ENCODE measurements at regions not wholly inside any gene's neighbourhood (a gene's known extent, or its start where the extent isn't known, plus 50 kb on each side); places are given as distances from the start of the nearest gene placed in this dataset.

DNA sequence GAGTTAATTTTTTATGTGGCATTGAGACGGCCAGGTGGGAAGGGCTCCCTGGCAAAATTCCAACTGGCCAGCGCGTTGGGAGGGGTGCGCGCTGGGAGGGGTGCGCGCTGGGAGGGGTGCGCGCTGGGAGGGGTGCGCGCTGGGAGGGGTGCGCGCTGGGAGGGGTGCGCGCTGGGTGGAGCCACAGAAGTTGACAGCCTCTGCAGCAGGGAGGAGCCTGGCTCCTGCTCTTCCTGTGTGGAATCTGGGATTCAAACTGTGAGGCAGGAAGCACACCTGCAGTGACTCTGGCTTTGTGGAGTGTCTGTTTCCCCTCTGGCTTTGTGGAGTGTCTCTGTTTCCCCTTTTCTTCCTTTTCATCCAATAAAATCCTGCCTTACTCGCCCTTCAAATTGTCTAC, 147.9 kb upstream of the CBLN2 start:
- no peak for DNase-seq

DNA sequence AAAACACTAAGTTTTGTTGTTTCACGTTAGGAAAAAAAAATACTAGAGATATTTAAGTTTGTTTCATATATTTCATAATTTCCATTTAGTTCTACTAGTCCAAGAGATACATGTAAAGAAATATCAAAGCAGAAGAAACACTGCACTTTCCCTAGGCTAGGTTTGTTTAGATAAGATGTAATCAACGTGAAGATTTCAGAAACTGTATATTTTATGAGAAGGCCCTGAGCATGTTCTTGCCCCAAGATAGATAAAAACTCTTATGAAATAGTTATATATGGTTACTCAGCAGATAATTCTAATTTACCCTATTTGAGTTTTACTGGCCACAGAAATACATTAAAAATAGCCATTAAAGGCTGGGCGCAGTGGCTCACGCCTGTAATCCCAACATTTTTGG, 143.6 kb upstream of the CBLN2 start:
- DNase-seq: no peak

DNA sequence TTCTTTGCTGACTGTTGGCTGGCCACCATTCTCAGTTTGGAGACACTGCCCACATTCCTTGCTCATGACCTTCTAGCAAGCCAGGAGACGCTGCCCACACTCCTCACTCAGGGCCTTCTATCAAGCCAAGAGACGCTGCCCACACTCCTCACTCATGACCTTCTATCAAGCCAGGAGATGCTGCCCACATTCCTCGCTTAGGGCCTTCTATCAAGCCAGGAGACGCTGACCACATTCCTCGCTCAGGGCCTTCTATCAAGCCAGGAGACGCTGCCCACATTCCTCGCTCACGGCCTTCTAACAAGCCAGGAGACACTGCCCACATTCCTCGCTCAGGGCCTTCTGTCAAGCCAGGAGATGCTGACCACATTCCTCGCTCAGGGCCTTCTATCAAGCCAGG, 131.3 kb upstream of the CBLN2 start:
- no peak for DNase-seq

DNA sequence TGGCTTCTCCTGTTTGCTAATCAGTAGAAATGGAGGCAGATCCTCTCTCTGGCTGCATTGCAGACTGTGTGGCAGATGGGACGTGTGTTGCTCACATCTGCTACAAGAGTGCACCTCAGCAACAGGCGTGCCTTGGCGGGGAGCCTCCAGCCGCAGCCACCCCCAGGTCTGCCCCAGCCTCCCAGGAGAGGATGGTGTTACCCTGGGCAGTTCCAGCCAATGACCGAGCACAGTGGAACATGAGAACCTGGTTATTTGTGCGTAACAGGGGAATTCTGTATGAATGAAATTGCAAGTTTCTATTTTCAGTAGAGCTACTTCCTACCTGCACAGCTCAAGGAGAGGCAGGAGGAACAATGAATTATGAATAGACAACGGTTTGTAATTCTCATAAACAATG, 130.6 kb upstream of the CBLN2 start:
- DNase-seq: no peak

DNA sequence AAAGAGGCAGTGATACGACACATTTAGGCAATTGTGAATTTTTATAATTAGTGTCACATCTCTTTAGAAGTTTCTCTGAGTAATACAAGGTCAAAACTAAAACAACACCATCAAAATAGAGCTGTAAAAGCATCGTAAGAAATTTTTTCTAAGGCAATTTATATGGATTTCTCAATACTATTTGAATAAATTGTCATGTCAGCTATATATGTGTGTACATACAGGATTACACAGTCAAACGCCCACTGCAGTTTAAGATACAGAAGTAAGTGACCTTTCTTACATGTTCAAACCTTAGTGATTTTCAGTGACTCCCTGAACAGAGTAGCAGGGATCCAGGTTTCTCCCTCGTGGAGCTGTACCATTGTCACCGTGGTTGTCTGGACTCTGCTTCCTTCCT, 129.1 kb upstream of the CBLN2 start:
- DNase-seq: no peak

DNA sequence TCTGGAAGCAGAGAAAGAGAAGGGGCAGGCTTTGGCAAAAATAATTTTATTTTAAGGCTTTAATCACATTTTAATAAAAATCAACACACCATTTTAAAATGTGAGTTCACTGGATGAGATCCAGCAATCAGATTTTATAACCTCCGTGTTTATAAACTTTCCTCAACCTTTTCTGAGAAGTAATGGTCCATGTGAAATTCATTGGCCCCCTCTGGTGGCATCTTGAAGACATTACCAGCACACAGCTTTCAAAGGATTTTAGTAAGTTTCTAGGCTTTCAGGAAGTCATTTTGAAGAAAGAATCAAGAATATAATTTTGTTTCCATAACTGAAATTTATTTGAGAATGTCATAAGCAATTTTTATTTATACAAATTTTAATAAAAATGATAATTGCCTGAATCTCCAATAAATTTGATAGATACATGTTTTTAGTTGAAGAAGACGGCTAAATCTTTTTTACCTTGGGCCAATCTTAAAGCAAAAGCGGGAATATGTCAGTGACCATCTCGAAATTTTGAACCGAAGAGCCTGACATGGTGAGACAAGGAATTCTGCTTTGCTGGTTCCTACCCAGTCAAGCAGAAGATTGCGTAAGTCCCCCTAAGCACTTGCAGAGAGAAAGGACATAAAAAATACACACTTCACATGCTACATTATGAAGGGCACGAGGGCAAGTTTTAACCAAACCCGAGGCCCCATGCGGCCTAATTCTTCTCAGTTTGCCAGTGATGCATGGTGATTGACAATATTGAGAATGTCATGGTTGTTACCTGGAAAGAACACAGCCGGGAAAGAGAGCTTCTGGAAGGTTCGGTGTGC, 128.4 kb upstream of the CBLN2 start:
- peak; percentile 65 for DNase-seq

DNA sequence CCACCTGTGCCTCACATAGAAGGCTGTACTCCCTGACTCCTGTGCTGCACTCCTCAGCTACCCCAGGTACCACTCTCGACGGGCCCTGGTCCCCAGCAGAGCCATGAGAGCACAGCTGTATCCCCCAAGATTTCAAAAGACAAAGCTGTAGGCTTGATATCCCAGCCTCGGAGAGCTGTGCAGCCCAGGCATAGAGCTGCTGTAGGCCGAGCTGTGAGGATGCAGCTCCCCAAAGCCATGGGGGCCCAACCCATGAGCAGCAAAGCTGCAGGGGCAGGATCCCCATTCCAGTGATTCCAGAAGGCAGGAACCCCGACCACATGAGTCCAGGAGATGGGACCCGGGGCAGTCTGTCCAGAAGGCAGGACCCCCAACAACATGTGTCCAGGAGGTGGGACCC, 123.8 kb upstream of the CBLN2 start:
- no peak for DNase-seq

DNA sequence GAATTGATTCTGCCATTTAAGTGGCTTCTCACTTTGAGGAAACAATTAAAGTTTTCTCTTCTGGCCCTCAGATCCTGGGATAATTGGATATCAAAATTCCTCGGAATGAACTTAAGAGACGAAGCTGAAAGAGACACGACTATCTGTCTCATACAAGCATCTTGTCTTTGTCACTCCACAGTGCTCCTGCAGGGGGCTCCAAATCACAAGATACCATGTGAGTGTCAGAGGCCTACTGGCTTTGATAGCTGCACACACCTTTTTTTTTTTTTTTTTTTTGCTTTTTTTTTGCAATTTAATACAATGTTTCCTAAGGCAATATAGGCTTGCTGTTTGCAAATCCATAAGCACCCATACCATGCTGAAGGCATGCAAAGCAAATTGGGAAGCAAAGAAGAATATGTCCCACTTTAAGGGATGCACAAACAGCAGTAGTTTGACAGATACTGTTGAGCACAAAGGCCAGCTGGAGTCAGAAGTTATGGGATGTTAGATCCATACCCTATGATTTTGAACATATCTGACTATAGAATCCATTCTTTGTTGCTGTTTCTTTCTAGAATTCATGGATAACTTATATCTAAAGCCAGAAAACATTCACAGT, 109.0 kb upstream of the CBLN2 start:
- DNase-seq: peak; percentile 74

DNA sequence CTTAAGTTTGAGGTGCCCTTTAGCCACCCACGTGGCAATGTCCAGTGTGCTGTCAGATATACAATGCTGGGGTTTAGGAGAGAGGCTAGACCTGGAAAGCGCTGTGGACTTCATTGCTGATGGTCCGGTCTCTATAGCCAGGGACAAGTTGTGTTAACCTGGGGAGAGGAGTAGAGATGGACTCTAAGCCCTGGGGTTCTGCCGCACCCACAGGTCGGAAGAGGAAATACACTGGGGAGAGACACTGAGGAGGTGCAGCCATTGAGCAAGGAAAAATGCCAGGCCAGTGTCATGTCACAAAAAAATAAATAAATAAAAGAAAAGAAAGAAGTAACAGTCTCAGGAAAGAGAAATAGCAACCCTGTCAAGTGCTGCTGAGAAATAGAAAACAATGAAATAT, 106.9 kb upstream of the CBLN2 start:
- no peak for DNase-seq

DNA sequence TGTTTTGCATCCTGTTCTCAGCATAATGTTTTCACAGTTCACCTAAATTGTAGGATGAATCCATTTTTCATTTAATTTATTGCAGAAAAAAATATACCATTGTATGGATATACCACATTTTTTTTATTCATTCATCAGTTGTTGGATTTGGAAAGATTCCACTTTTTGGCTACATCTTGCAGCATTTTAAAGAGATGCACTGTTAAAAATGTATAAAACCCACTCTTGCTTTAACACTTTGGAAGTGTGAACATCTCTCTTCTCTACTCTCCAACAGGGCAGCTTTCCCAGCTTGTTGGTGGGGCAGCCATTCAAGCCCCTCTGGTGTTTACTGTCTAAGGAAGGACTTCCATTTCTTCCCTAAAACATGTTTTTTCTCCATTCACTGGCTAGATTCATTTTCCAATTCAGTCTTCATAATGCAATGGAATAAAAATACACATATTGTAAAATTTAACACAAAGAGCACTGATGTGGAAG, 104.4 kb upstream of the CBLN2 start:
- no peak for DNase-seq

DNA sequence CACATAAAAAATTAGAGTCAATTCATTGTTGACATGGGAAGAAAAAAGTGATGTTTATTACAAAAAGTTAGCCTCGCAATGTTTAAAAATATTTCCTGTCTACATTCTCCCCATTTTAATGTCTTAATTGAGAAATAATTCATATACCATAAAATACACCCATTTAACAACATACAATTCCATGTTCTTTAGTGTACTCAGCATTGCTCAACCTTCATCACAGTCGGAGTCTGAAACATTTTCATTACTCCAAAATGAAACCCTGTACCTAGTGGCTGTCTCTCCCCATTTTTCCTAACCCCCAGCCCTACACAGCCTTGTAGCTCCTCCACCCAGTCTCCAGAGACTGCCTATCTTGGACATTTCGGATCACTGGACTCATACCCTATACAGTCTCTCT, 103.9 kb upstream of the CBLN2 start:
- DNase-seq: no peak

DNA sequence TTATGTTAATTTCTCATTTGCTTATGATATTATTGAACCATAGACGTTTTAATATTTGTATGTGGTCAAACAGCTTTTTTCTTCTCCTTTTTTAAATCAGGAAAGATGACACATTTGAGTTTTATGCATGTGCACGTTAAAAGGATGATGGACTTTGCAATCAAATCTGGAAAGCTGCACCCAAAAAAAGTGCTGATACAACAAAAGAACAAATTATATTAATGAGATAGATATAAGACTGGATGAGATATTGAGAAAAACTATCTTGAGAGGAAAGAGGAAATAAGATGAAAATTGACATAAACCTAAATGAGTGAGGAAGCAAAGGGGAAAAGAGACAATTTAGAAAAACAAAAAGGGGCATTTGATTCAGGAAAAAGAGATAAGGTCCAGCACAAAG, 96.4 kb upstream of the CBLN2 start:
- no peak for DNase-seq

DNA sequence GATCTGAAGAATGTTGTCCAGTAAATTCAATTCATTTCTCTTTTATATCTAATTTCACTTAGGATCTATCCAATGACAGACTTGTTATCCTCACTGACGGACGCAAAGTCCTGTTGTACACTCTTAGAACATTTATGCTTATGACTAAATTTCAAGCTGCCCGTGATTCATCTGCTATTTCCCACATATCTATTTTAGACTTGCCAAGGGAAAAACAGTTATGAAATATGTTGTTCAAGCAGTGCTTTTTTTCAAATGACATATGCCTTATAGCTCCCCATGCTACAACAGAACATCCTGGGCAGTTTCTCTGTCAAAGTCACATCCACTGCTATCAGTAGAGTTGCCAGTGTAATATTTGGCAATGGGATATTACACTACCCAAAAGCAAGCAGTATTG, 94.2 kb upstream of the CBLN2 start:
- DNase-seq: no peak

DNA sequence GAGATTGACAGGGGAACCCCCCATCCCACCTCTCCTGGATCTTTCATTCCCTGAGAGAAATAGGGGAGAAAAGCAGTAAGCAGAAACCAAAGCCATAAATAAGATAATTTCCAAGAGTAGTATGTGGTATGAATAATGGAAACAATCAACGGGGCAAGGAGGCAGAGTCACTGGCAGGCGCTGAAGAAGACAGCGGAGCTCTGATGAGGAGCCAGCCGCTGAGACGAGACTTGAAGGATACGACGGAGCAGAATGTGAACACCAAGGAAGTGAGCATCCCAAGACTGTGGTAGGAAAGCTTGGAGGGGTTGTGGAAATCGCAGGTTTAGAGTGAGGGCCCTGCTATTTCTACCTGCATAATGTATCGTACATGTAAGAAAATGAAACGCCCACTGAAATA, 93.6 kb upstream of the CBLN2 start:
- DNase-seq: no peak

DNA sequence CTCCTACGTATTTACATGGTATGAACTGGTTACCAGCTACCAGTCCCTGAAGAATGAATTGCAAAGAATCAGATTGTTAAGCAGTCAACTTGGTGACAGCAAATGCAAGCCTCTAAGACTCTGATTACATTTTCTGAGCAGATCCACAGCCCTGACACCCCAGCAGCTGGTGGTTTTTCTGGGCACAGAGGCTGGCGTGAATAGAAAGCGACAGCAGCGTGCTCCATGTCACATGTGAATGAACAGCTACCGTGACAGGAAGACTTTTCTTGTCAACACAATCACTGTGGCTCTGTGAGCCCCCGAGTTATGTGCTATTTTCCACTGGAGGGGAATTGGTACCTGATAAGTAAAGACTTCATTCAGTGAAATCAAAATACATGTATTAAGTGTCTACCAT, 93.2 kb upstream of the CBLN2 start:
- no peak for DNase-seq

DNA sequence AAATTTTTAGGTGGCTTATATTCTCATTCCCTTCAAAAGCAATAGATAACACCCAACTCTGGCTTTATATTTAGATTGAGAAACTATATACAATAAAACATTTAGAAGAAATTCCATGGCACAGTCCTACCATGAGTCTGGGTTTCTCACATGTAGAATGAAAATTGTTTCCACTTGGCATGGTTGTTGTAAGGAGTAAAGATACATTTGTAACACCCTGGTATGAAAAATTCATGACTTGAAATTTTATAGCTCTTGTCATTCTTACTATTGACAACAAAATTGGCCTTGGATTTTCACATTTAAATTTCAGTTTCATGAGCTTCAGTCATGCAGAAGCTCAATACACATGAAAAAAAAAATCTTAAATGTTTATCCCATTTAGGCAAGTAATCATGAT, 92.5 kb upstream of the CBLN2 start:
- DNase-seq: no peak

DNA sequence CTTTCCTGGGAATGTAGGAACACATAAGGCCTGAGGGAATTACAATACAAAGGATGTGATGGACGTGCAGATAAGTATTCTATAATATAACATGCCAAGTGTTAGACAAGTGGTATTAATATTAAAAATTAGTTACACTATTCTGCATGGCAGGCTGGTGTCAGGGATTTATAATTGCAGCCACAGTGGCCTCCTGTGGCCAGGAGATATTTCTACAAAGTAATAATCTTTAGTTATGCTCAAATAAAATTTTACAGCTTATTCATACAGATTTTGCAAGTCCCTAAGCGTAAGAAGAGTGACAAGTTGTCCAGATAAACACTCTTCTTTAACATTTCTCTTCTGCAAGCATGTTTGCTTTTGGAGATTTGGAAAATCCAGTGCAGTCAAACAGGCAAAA, 90.4 kb upstream of the CBLN2 start:
- DNase-seq: no peak

DNA sequence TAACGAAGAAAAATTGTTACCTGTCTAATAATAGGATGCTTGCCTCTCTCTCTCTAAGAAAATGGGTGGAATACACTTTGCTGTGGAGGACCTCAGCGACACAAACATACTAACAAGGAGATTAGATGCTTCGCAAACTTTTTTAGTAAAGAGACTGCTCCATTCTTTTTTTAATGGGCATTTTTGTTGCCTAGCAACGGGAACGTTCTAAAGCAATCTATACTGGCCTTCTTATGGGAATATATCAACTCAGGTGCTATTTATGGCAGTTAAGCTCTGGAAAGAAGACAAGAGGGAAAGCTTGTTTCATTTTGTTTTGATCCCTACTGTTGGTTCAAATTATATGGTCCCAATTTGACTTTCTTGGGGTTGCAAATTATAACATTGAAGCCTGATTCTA, 86.8 kb upstream of the CBLN2 start:
- DNase-seq: no peak

DNA sequence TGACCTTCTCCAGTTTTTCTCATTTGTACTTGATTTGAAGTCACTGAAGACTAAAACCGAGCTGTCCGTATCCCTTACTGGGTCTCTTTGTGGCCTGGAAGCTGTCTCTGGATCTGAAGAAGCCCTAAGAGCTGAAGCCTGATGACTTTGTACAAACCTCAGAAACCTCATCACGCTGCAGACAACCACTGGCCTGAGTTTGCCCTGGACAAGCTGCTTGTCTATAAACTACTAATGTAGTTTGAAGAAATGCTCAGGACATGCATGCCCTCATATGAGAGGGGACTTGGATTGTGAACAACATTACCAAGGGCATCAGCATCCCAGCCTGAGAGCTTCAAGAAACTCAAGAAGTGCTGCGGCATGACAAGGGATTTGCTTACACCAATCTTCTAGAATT, 79.3 kb upstream of the CBLN2 start:
- DNase-seq: no peak

DNA sequence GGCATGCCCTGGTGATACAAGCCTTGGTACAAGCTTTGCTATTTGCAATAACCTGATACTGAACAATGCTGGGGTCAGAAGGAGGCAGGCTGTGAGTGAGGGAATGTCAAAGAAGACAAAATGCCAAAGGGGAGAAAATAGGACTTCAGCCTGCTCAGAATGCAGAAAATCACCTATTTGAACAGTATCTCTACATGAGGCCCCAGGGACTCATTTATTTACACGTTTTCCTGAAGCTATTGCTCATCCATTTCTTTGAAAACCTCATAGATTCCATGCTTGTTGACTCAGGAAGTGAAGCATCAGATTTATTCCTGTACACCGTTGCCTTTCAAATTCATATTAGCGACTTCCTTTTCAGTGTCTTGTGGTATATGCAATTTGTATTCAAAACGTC, 69.4 kb upstream of the CBLN2 start:
- DNase-seq: no peak

DNA sequence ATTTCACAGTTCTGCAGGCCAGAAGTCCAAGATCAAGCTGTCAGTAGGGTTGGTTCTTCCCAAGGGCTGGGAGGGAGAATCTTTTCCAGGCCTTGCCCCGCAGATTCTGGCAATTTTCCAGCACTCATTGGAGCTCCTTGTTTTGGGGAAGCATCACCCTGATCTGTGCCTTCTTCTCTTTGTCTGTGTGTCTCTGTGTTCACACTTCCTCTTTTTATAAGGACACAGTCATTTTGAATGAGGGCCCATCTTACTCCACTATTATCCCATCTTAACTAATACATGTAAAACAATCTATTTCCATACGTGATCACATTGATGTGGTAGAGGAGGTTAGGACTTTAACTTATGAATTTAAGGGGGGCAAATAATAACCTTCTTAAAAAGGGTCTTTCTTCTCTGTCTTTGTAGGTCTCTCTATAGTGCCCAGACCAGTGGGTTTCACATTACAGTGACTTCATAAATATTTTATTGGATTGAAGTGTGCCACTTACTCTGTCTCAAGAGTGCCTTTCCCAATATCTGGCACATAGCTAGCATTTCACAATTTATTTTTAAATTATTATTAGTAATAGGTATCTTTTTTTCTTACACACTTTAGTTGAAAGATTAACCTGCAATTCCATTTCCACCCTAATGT, 68.9 kb upstream of the CBLN2 start:
- peak; percentile 7 for DNase-seq

DNA sequence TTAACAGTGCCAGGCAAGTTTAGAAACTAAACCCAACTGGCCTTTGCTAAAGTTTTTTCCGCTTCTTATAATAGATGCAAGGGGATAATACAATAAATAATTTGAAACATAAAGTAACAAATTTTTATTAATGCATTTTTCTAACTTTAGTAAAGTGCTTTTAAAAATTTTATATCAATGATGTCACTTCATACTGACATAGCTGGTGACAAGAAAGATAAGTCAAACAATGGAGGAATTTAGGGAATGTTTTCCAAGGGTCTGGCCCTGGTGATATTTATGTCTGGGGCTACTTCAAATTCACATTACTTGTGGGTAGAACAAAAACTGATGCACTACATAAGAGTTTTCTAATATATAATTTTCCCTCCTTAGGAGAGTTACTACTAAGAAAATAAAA, 61.2 kb upstream of the CBLN2 start:
- DNase-seq: no peak

DNA sequence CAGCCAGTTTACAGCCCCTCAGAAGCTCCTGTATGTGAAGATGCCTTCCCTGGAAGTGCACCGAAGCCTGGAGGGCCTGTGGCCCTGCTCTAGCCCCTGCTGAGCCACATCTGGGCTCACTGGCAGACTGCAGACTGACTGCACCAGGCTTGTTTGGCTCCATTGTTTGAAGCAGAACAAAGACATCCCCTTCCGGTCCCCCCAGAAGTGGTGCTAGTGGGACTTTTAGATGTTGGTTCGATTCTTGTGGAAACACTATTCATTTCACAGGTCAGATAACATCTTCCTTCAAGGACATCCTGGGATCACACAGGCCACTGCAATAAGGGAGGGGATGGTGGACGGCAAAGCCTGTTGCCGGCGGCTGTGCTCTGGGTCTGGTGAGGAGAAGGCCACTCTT, 57.8 kb upstream of the CBLN2 start:
- DNase-seq: no peak

DNA sequence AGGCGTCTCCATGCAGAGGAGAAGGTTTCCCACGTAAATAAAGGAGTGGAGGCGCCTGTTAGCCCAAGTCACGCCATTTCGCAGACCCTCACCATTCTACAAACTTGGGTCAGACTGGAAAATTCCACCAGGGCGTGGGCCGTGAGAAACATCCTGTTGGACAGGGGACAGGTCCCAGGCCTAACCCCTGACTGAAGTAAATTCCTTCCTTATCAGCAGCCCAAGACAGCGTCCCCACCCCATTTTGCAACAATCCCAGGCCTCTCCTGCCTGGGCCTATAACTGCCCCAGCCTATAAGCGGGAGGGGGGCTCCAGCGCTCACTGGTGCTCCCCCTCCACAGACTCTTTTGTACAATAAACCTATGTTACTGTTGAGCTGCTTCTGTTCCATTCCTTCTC, 57.3 kb upstream of the CBLN2 start:
- DNase-seq: no peak

Data from hematopoietic multipotent progenitor cell treated with erythropoietin and hydrocortisone succinate and interleukin-3 and kit ligand, for 4 days (in vitro differentiated cells).